ENCODE measurements at regions not wholly inside any gene's neighbourhood (a gene's known extent, or its start where the extent isn't known, plus 50 kb on each side); places are given as distances from the start of the nearest gene placed in this dataset.

GRCh38 chr3:25291481-25291905 is 136.6 kb upstream of the RARB start:
- TF ChIP-seq CTCF (conservative IDR thresholded peaks at IDR 0.05; ENCODE audit: low read depth in 2 of 2), result no peak
- TF ChIP-seq EZH2 (IDR thresholded peaks at IDR 0.05; ENCODE audit: low read depth, unreplicated experiment), result no peak
- no peak for TF ChIP-seq ZNF114 (CRISPR knock-in tag; IDR thresholded peaks at IDR 0.05)
- no peak for TF ChIP-seq EZH2phosphoT487 (IDR thresholded peaks at IDR 0.05; ENCODE audit: unreplicated experiment)
- no peak for TF ChIP-seq CREB1 (CRISPR knock-in tag; IDR thresholded peaks at IDR 0.05; ENCODE audit: low read depth)
- TF ChIP-seq POLR2AphosphoS5 (IDR thresholded peaks at IDR 0.05; ENCODE audit: low read depth), result no peak
- no peak for TF ChIP-seq JUNB (IDR thresholded peaks at IDR 0.05; ENCODE audit: unreplicated experiment)
- no peak for TF ChIP-seq ZNF331 (CRISPR knock-in tag; IDR thresholded peaks at IDR 0.05; ENCODE audit: low read depth)
- no peak for TF ChIP-seq REST (IDR thresholded peaks at IDR 0.05; ENCODE audit: unreplicated experiment)
